ENCODE measurements at regions not wholly inside any gene's neighbourhood (a gene's known extent, or its start where the extent isn't known, plus 50 kb on each side); places are given as distances from the start of the nearest gene placed in this dataset.
"Not testable (repeated sequence)": the region's sequence is repeated elsewhere in the genome, so short reads cannot be mapped to it uniquely, and the experiment has no call there.

DNA sequence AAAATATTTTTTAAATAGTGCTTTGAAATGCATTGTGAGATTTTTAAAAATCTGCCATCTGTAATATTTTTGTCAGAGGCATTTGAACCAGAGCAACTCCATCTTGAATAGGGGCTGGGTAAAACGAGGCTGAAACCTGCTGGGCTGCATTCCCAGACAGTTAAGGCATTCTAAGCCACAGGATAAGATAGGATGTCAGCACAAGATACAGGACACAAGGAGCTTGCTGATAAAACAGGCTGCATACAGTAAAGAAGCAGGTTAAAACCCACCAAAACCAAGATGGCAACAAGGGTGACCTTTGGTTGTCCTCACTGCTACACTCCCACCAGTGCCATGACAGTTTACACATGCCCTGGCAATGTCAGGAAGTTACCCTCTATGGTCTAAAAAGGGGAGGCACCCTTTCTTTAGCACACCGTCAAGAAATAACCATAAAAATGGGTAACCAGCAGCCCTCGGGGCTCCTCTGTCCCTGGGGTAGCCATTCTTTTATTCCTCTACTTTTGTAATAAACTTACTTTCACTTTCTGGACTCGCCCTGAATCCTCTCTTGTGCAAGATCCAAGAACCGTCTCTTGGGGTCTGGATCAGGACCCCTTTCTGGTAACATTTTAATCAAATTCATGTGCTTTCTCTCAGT is 273.7 kb downstream of the SEMA3D start:
- WGBS (ENCODE audit: insufficient coverage) = 63% methylated on average over 2 of the region's 5 CpGs
- Histone ChIP-seq H3K27me3 (ENCODE audit: control insufficient read depth, insufficient read depth, low read length) (no peaks in the 10 kb centered on the region), H3K4me1 (ENCODE audit: control insufficient read depth, insufficient read depth, low read length) (no peaks in the 10 kb centered on the region), H3K36me3 (ENCODE audit: control insufficient read depth, insufficient read depth, low read length) (no peaks in the 10 kb centered on the region), H3K27ac (ENCODE audit: low read depth, low read length) (no peak overlapping the region), H3K9me3 (ENCODE audit: control insufficient read depth, insufficient read depth, low read length) (no peaks in the 10 kb centered on the region), H3K4me3 (ENCODE audit: low read depth, low read length) (no peak overlapping the region)
- no peak for DNase-seq (ENCODE audit: low read depth in 4 of 6, low spot score in 6 of 6)

- H3K27ac ChIP-seq (ENCODE audit: low read depth, low read length) = no peak overlapping the region
Observed at GRCh38 chr7:84912537-84912936, 274.3 kb downstream of the SEMA3D start.

DNA sequence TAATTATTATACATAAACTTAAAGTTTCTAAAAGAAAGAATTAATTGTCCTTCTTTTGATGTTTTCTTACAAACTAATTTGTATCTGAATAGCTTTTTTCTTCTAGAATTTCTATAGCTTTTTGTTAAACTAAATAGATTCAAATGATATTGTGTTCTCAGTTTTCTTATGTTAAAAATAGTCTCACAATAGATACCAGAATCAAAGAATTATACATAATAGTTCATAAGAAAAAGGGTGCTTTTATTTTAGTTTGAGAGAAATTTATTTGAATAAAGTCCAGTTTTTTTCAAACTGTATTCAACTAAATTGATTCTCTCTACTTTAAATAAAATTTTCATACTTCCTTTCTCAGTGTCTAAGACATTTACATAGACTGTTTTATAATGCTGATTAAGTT is 274.8 kb downstream of the SEMA3D start:
- no peak overlapping the region for H3K27ac ChIP-seq (ENCODE audit: low read depth, low read length)
- no peaks in the 10 kb centered on the region for H3K9me3 ChIP-seq (ENCODE audit: control insufficient read depth, insufficient read depth, low read length)
- no peaks in the 10 kb centered on the region for H3K27me3 ChIP-seq (ENCODE audit: control insufficient read depth, insufficient read depth, low read length)
- H3K36me3 ChIP-seq (ENCODE audit: control insufficient read depth, insufficient read depth, low read length) = no peaks in the 10 kb centered on the region
- no peak overlapping the region for H3K4me3 ChIP-seq (ENCODE audit: low read depth, low read length)
- no peaks in the 10 kb centered on the region for H3K4me1 ChIP-seq (ENCODE audit: control insufficient read depth, insufficient read depth, low read length)
- DNase-seq (ENCODE audit: low read depth in 4 of 6, low spot score in 6 of 6) = no peak

More at GRCh38 chr7:84912537-84912936, 274.3 kb downstream of the SEMA3D start:
- no peaks in the 10 kb centered on the region for H3K36me3 ChIP-seq (ENCODE audit: control insufficient read depth, insufficient read depth, low read length)
- no peaks in the 10 kb centered on the region for H3K27me3 ChIP-seq (ENCODE audit: control insufficient read depth, insufficient read depth, low read length)
- H3K4me1 ChIP-seq (ENCODE audit: control insufficient read depth, insufficient read depth, low read length) = no peaks in the 10 kb centered on the region
- no peak overlapping the region for H3K4me3 ChIP-seq (ENCODE audit: low read depth, low read length)
- no peak for DNase-seq (ENCODE audit: low read depth in 4 of 6, low spot score in 6 of 6)
- no CpG with 5 or more reads among the region's 2 CpGs for WGBS (ENCODE audit: insufficient coverage)
- no peaks in the 10 kb centered on the region for H3K9me3 ChIP-seq (ENCODE audit: control insufficient read depth, insufficient read depth, low read length)

- Histone ChIP-seq H3K4me1 (ENCODE audit: control insufficient read depth, insufficient read depth, low read length) (no peaks in the 10 kb centered on the region), H3K4me3 (ENCODE audit: low read depth, low read length) (no peak overlapping the region), H3K27me3 (ENCODE audit: control insufficient read depth, insufficient read depth, low read length) (no peaks in the 10 kb centered on the region), H3K9me3 (ENCODE audit: control insufficient read depth, insufficient read depth, low read length) (no peaks in the 10 kb centered on the region), H3K27ac (ENCODE audit: low read depth, low read length) (no peak overlapping the region), H3K36me3 (ENCODE audit: control insufficient read depth, insufficient read depth, low read length) (no peaks in the 10 kb centered on the region)
- WGBS (ENCODE audit: insufficient coverage) = 100% methylated on average over 2 of the region's 4 CpGs
- no peak for DNase-seq (ENCODE audit: low read depth in 4 of 6, low spot score in 6 of 6)
Observed at GRCh38 chr7:84911077-84911476, 275.8 kb downstream of the SEMA3D start.

DNA sequence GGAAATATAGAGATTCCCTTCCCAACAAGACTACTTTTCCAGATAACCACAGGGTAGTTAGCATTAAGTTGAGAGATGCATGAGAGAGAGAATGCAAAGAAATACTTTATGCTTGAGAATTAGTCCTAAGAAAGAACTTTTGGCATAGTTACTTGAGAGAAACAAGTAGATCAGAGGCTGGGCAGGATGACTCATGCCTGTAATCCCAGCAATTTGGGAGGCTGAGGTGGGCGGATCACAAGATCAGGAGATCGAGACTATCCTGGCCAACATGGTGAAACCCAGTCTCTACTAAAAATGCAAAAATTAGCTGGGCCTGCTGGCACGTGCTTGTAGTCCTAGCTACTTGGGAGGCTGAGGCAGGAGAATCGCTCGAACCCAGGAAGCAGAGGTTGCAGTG is 276.5 kb downstream of the SEMA3D start:
- H3K4me3 ChIP-seq (ENCODE audit: low read depth, low read length); DNase-seq (ENCODE audit: low read depth in 4 of 6, low spot score in 6 of 6); H3K36me3 ChIP-seq (ENCODE audit: control insufficient read depth, insufficient read depth, low read length); H3K4me1 ChIP-seq (ENCODE audit: control insufficient read depth, insufficient read depth, low read length); H3K9me3 ChIP-seq (ENCODE audit: control insufficient read depth, insufficient read depth, low read length); H3K27ac ChIP-seq (ENCODE audit: low read depth, low read length); H3K27me3 ChIP-seq (ENCODE audit: control insufficient read depth, insufficient read depth, low read length): not testable (repeated sequence)
- 100% methylated on average over 1 of the region's 5 CpGs for WGBS (ENCODE audit: insufficient coverage)

DNA sequence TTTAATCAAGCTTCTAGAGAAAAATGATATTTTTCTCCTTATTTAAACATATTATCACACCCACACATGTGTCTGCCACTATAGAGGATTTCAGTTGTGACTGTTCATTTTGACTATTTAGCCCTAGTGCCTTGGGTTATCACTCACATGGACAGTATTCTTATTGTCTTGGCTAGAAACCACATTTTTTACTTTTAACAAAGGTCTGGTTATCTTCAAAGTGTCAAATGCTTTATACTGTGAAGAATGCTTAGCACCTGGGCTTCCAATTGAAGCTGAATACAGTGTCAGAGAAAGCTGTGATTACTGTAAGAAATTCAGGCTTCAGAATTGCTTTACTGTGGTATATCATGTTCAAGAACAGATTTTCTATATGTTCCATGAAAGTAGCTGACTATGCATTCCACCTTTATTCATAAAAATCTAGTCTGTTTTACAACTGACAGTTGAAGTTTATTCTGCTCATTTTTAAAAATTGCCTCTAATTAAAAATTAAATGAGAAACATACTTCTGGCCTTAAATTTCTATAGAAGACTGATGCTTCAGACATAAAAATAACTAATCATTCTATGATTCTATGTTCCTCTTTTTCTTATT is 278.6 kb downstream of the SEMA3D start:
- no peaks in the 10 kb centered on the region for H3K27me3 ChIP-seq (ENCODE audit: control insufficient read depth, insufficient read depth, low read length)
- no peak overlapping the region for H3K27ac ChIP-seq (ENCODE audit: low read depth, low read length)
- H3K4me3 ChIP-seq (ENCODE audit: low read depth, low read length) = no peak overlapping the region
- peak in 2 of 6 donors; percentile 1 to 14 for DNase-seq (ENCODE audit: low read depth in 4 of 6, low spot score in 6 of 6)
- no peaks in the 10 kb centered on the region for H3K36me3 ChIP-seq (ENCODE audit: control insufficient read depth, insufficient read depth, low read length)
- no peaks in the 10 kb centered on the region for H3K9me3 ChIP-seq (ENCODE audit: control insufficient read depth, insufficient read depth, low read length)
- no peaks in the 10 kb centered on the region for H3K4me1 ChIP-seq (ENCODE audit: control insufficient read depth, insufficient read depth, low read length)

DNA sequence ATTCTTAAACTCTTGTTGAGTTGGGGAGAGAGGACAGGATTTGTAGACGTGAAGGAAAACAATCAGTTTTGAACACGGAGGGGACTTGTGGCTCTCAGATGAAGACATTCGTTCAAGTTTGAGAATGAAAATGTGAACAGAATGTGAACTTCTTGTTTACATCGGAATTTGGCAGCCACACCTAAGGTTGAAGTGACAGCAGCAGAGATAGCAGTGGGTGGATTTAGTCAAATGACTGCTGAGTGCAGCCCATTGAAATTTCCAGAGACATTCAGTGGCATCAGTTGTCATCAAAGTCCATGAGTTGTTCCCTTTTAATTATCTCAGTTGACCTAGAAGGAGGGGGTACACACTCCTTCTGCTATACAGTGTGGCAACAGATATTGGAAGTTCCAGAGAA is 280.0 kb downstream of the SEMA3D start:
- no peaks in the 10 kb centered on the region for H3K27me3 ChIP-seq (ENCODE audit: control insufficient read depth, insufficient read depth, low read length)
- WGBS (ENCODE audit: insufficient coverage) = 95% methylated on average over 4 of the region's 4 CpGs
- H3K27ac ChIP-seq (ENCODE audit: low read depth, low read length) = no peak overlapping the region
- H3K4me3 ChIP-seq (ENCODE audit: low read depth, low read length) = no peak overlapping the region
- H3K4me1 ChIP-seq (ENCODE audit: control insufficient read depth, insufficient read depth, low read length) = no peaks in the 10 kb centered on the region
- H3K9me3 ChIP-seq (ENCODE audit: control insufficient read depth, insufficient read depth, low read length) = no peaks in the 10 kb centered on the region
- H3K36me3 ChIP-seq (ENCODE audit: control insufficient read depth, insufficient read depth, low read length) = no peaks in the 10 kb centered on the region
- DNase-seq (ENCODE audit: low read depth in 4 of 6, low spot score in 6 of 6) = no peak

DNA sequence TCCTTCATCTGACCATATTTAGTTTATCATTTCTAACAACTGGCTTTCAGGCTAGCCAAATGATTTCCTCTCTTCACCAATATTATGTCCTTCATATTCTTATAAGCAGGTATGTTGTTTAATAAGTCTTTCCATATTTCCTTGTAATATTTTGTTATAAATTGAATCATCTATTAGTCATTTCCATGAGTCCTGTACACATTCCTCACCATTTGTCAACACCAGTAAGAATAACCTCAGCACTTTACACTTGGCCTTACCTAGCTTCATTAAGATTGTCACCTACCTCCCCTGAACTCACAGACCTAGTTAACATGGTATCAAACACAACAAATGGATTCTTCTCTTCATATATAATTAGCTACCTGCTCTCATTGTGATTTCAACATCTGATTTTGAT is 282.3 kb downstream of the SEMA3D start:
- Histone ChIP-seq H3K27ac (ENCODE audit: low read depth, low read length) (no peak overlapping the region), H3K36me3 (ENCODE audit: control insufficient read depth, insufficient read depth, low read length) (no peaks in the 10 kb centered on the region), H3K4me1 (ENCODE audit: control insufficient read depth, insufficient read depth, low read length) (no peaks in the 10 kb centered on the region), H3K9me3 (ENCODE audit: control insufficient read depth, insufficient read depth, low read length) (no peaks in the 10 kb centered on the region), H3K4me3 (ENCODE audit: low read depth, low read length) (no peak overlapping the region), H3K27me3 (ENCODE audit: control insufficient read depth, insufficient read depth, low read length) (no peaks in the 10 kb centered on the region)
- no peak for DNase-seq (ENCODE audit: low read depth in 4 of 6, low spot score in 6 of 6)

- Histone ChIP-seq H3K4me1 (ENCODE audit: control insufficient read depth, insufficient read depth, low read length) (no peaks in the 10 kb centered on the region), H3K27me3 (ENCODE audit: control insufficient read depth, insufficient read depth, low read length) (no peaks in the 10 kb centered on the region), H3K36me3 (ENCODE audit: control insufficient read depth, insufficient read depth, low read length) (no peaks in the 10 kb centered on the region), H3K9me3 (ENCODE audit: control insufficient read depth, insufficient read depth, low read length) (no peaks in the 10 kb centered on the region), H3K27ac (ENCODE audit: low read depth, low read length) (no peak overlapping the region), H3K4me3 (ENCODE audit: low read depth, low read length) (no peak overlapping the region)
- no peak for DNase-seq (ENCODE audit: low read depth in 4 of 6, low spot score in 6 of 6)
Observed at GRCh38 chr7:84901366-84901765, 285.5 kb downstream of the SEMA3D start.

- no peak overlapping the region for H3K4me3 ChIP-seq (ENCODE audit: low read depth, low read length)
- DNase-seq (ENCODE audit: low read depth in 4 of 6, low spot score in 6 of 6) = no peak
- H3K9me3 ChIP-seq (ENCODE audit: control insufficient read depth, insufficient read depth, low read length) = no peaks in the 10 kb centered on the region
- H3K4me1 ChIP-seq (ENCODE audit: control insufficient read depth, insufficient read depth, low read length) = no peaks in the 10 kb centered on the region
- no CpG with 5 or more reads among the region's 3 CpGs for WGBS (ENCODE audit: insufficient coverage)
- H3K27me3 ChIP-seq (ENCODE audit: control insufficient read depth, insufficient read depth, low read length) = no peaks in the 10 kb centered on the region
- no peaks in the 10 kb centered on the region for H3K36me3 ChIP-seq (ENCODE audit: control insufficient read depth, insufficient read depth, low read length)
- H3K27ac ChIP-seq (ENCODE audit: low read depth, low read length) = no peak overlapping the region
Observed at GRCh38 chr7:84900215-84900614, 286.6 kb downstream of the SEMA3D start.

Measured in spinal cord (tissue), 9 donors.